Testis (tissue), 2 donors: ENCODE measurements at regions not wholly inside any gene's neighbourhood (a gene's known extent, or its start where the extent isn't known, plus 50 kb on each side); places are given as distances from the start of the nearest gene placed in this dataset.

ENCODE experiments used
- POLR2A ChIP-seq: fragments of 450-650 bp; IDR thresholded peaks from one replicate; pipeline ENCODE4 v1.6.1; 2017; ENCODE audit warnings: antibody characterized with exemption, mild to moderate bottlenecking, moderate library complexity
- TF ChIP-seq, protein P1 (sequence below), 3 experiments: fragments of 450-650 bp in 2 of 3; fragments of 200-600 bp in 1 of 3; sonication (generic) in 1 of 3; IDR thresholded peaks; one replicate each; pipeline ENCODE4 v1.5.1; 2016 to 2019; ENCODE audit warnings: antibody characterized with exemption in 3 of 3, mild to moderate bottlenecking in 2 of 3, moderate library complexity in 1 of 3

DNA sequence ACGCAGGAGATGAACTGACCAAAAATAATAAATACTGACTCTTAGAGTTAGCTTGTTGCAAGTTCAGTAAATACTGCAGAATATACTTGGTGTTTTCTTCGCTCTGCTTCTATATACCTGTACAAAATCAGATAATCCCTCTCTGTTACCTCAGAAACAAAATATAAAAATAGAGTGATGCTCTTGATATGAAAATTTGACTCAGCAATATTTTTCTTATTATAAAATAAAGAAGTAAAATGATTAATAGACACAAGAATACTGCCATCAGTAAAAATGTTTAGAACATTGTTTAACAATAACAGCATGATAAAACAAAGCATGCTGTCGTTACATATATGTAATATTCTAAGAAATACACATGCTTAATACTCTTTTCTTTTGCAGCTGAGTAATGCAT lies 1366.9 kb upstream of the EYS start:
- no peak for TF ChIP-seq POLR2A
- TF ChIP-seq, protein P1, sequence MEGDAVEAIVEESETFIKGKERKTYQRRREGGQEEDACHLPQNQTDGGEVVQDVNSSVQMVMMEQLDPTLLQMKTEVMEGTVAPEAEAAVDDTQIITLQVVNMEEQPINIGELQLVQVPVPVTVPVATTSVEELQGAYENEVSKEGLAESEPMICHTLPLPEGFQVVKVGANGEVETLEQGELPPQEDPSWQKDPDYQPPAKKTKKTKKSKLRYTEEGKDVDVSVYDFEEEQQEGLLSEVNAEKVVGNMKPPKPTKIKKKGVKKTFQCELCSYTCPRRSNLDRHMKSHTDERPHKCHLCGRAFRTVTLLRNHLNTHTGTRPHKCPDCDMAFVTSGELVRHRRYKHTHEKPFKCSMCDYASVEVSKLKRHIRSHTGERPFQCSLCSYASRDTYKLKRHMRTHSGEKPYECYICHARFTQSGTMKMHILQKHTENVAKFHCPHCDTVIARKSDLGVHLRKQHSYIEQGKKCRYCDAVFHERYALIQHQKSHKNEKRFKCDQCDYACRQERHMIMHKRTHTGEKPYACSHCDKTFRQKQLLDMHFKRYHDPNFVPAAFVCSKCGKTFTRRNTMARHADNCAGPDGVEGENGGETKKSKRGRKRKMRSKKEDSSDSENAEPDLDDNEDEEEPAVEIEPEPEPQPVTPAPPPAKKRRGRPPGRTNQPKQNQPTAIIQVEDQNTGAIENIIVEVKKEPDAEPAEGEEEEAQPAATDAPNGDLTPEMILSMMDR (IDR thresholded peaks at IDR 0.05) = no peak
